ENCODE measurements at regions not wholly inside any gene's neighbourhood (a gene's known extent, or its start where the extent isn't known, plus 50 kb on each side); places are given as distances from the start of the nearest gene placed in this dataset.
"Not testable (repeated sequence)": the region's sequence is repeated elsewhere in the genome, so short reads cannot be mapped to it uniquely, and the experiment has no call there.

- DNase-seq (ENCODE audit: extremely low spot score), result no peak
- TF ChIP-seq CTCF (IDR thresholded peaks at IDR 0.05; ENCODE audit: control extremely low read depth, extremely low read depth, low read depth, missing control alignments), result no peak
- ChIA-PET POLR2A (no interaction called here), CTCF (no interaction called here)
Measured at GRCh38 chr17:54620399-54620978, 280.2 kb upstream of the TOM1L1 start.

- CTCF ChIA-PET, result no interaction called here
- POLR2A ChIA-PET, result no interaction called here
- TF ChIP-seq CTCF (IDR thresholded peaks at IDR 0.05; ENCODE audit: control extremely low read depth, extremely low read depth, low read depth, missing control alignments), result no peak
- DNase-seq (ENCODE audit: extremely low spot score), result no peak
Measured at GRCh38 chr17:54623746-54624145, 276.9 kb upstream of the TOM1L1 start.

GRCh38 chr17:54626146-54626703, 274.4 kb upstream of the TOM1L1 start:
- ChIA-PET POLR2A (no interaction called here), CTCF (no interaction called here)
- no peak for TF ChIP-seq CTCF (IDR thresholded peaks at IDR 0.05; ENCODE audit: control extremely low read depth, extremely low read depth, low read depth, missing control alignments)
- DNase-seq (ENCODE audit: extremely low spot score), result no peak

GRCh38 chr17:54639426-54639825, 261.2 kb upstream of the TOM1L1 start:
- CTCF ChIA-PET; DNase-seq (ENCODE audit: extremely low spot score); POLR2A ChIA-PET: not testable (repeated sequence)

- DNase-seq (ENCODE audit: extremely low spot score), result no peak
- TF ChIP-seq CTCF (IDR thresholded peaks at IDR 0.05; ENCODE audit: control extremely low read depth, extremely low read depth, low read depth, missing control alignments), result no peak
- ChIA-PET CTCF (no interaction called here), POLR2A (no interaction called here)
Measured at GRCh38 chr17:54662978-54663876, 237.4 kb upstream of the TOM1L1 start.

- no peak for TF ChIP-seq CTCF (IDR thresholded peaks at IDR 0.05; ENCODE audit: control extremely low read depth, extremely low read depth, low read depth, missing control alignments)
- DNase-seq (ENCODE audit: extremely low spot score), result no peak
- ChIA-PET CTCF (no interaction called here), POLR2A (no interaction called here)
Measured at GRCh38 chr17:54666559-54666958, 234.1 kb upstream of the TOM1L1 start.

GRCh38 chr17:54678158-54678557, 222.5 kb upstream of the TOM1L1 start:
- POLR2A ChIA-PET, result no interaction called here
- TF ChIP-seq CTCF (IDR thresholded peaks at IDR 0.05; ENCODE audit: control extremely low read depth, extremely low read depth, low read depth, missing control alignments), result no peak
- CTCF ChIA-PET, result no interaction called here
- DNase-seq (ENCODE audit: extremely low spot score), result no peak

Measured in GM10248 (cell line).